HG03469 (cell line): ENCODE measurements at regions not wholly inside any gene's neighbourhood (a gene's known extent, or its start where the extent isn't known, plus 50 kb on each side); places are given as distances from the start of the nearest gene placed in this dataset.
A peak's percentile ranks its signal among the peaks of the same experiment; 100 is the strongest.

Experiments used
- ATAC-seq: cut with Tn5 transposase; IDR thresholded peaks from one replicate; pipeline ENCODE4 v1.9.1; 2021; ENCODE audit warnings: mild to moderate bottlenecking, moderate library complexity, moderate number of reproducible peaks; ENCODE audit not compliant: unreplicated experiment

- ATAC-seq, result no peak
Measured at GRCh38 chr5:10876006-10876744, 115.1 kb upstream of the DAP start.

- ATAC-seq, result no peak
Measured at GRCh38 chr5:10875201-10875768, 114.3 kb upstream of the DAP start.

GRCh38 chr5:10874541-10874940, 113.5 kb upstream of the DAP start:
- ATAC-seq, result no peak

- ATAC-seq, result no peak
Measured at GRCh38 chr5:10870791-10871190, 109.8 kb upstream of the DAP start.

GRCh38 chr5:10868956-10869355, 107.9 kb upstream of the DAP start:
- ATAC-seq, result no peak

GRCh38 chr5:10867389-10868303, 106.6 kb upstream of the DAP start:
- ATAC-seq, result no peak

GRCh38 chr5:10866913-10867312, 105.9 kb upstream of the DAP start:
- ATAC-seq, result no peak

- ATAC-seq, result peak; percentile 88
Measured at GRCh38 chr5:10863763-10864383, 102.8 kb upstream of the DAP start.

- ATAC-seq, result no peak
Measured at GRCh38 chr5:10862085-10862484, 101.1 kb upstream of the DAP start.

- ATAC-seq, result no peak
Measured at GRCh38 chr5:10861423-10861790, 100.4 kb upstream of the DAP start.

GRCh38 chr5:10860645-10861422, 99.8 kb upstream of the DAP start:
- ATAC-seq, result no peak

- no peak for ATAC-seq
Measured at GRCh38 chr5:10860196-10860543, 99.1 kb upstream of the DAP start.

GRCh38 chr5:10859393-10860195, 98.6 kb upstream of the DAP start:
- no peak for ATAC-seq

- no peak for ATAC-seq
Measured at GRCh38 chr5:10858945-10859344, 97.9 kb upstream of the DAP start.

- no peak for ATAC-seq
Measured at GRCh38 chr5:10858307-10858706, 97.3 kb upstream of the DAP start.

GRCh38 chr5:10857338-10857733, 96.3 kb upstream of the DAP start:
- no peak for ATAC-seq

GRCh38 chr5:10856683-10857337, 95.8 kb upstream of the DAP start:
- ATAC-seq, result no peak

- ATAC-seq, result no peak
Measured at GRCh38 chr5:10856071-10856470, 95.0 kb upstream of the DAP start.

GRCh38 chr5:10854506-10855277, 93.7 kb upstream of the DAP start:
- no peak for ATAC-seq
